AG09319 (cell line): ENCODE measurements at regions not wholly inside any gene's neighbourhood (a gene's known extent, or its start where the extent isn't known, plus 50 kb on each side); places are given as distances from the start of the nearest gene placed in this dataset.

ENCODE experiments used
- DNase-seq: peaks from one replicate; pipeline ENCODE4 v3.0.0-alpha.2; 2010; ENCODE audit warnings: low read depth; ENCODE audit errors: extremely low read depth
- TF ChIP-seq, protein P1 (sequence below): IDR thresholded peaks from 2 replicates; pipeline ENCODE4 v1.5.1; 2011; ENCODE audit warnings: low read depth, mild to moderate bottlenecking, inconsistent platforms, low read length, moderate library complexity

DNA sequence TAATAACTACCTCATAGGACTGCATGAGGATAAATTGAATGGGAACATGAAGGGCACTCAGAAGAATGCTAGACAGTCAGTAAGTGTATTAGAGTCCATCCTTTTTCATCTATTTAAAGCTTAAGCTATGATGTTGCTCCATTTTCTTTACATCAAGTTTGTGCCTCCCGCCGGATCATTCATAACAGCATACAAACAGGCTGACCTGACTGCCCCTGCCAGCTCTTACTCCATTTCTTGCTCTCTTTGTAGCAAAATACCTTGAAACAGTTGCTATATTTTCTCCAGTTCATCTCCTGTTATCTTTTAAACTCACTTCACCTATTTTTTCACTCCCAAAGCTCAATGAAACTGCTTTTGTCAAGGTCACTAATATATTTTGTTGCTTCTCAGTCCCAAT is 315.6 kb upstream of the ALCAM start:
- TF ChIP-seq, protein P1, sequence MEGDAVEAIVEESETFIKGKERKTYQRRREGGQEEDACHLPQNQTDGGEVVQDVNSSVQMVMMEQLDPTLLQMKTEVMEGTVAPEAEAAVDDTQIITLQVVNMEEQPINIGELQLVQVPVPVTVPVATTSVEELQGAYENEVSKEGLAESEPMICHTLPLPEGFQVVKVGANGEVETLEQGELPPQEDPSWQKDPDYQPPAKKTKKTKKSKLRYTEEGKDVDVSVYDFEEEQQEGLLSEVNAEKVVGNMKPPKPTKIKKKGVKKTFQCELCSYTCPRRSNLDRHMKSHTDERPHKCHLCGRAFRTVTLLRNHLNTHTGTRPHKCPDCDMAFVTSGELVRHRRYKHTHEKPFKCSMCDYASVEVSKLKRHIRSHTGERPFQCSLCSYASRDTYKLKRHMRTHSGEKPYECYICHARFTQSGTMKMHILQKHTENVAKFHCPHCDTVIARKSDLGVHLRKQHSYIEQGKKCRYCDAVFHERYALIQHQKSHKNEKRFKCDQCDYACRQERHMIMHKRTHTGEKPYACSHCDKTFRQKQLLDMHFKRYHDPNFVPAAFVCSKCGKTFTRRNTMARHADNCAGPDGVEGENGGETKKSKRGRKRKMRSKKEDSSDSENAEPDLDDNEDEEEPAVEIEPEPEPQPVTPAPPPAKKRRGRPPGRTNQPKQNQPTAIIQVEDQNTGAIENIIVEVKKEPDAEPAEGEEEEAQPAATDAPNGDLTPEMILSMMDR = no peak

DNA sequence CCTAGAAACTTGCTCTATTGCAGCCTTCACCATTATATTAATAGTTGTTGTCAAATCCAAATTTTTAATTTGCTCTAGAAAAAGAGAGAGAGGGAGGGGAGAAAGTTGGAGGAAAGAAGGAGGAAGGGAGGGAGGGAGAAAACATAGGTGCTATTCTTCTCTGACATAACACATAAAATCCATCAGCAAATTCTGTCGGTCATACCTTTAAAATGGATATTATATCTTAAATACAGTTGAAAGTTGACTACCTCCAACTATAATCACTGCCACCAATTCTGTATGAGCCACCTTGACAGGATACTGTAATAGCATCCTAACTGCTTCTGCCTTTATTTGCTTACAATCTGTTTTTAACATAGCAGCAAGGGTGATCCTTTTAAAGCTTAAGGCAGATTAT is 314.7 kb upstream of the ALCAM start:
- no peak for DNase-seq

More for the DNA sequence above, 315.6 kb upstream of the ALCAM start:
- no peak for DNase-seq

DNA sequence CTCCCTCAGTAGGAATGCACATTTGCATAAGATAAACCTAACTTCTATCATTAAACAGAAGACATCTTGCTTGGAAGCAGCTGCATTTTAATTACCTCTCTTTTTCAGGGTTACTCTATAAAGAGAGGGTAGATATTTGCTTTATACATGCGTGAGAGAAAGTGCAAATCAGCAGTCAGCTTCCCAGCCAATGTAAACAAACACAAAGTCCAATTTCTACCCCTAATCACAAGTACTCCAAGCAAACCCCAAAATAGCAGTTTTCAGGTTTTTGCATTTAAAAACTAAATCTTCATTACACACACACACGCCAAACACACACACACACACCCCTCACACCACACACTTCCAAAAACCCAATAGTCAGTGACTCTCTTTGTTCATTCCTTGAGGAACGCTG is 303.9 kb upstream of the ALCAM start:
- TF ChIP-seq, protein P1 = no peak
- no peak for DNase-seq

More for the DNA sequence above, 314.7 kb upstream of the ALCAM start:
- TF ChIP-seq, protein P1 = no peak

DNA sequence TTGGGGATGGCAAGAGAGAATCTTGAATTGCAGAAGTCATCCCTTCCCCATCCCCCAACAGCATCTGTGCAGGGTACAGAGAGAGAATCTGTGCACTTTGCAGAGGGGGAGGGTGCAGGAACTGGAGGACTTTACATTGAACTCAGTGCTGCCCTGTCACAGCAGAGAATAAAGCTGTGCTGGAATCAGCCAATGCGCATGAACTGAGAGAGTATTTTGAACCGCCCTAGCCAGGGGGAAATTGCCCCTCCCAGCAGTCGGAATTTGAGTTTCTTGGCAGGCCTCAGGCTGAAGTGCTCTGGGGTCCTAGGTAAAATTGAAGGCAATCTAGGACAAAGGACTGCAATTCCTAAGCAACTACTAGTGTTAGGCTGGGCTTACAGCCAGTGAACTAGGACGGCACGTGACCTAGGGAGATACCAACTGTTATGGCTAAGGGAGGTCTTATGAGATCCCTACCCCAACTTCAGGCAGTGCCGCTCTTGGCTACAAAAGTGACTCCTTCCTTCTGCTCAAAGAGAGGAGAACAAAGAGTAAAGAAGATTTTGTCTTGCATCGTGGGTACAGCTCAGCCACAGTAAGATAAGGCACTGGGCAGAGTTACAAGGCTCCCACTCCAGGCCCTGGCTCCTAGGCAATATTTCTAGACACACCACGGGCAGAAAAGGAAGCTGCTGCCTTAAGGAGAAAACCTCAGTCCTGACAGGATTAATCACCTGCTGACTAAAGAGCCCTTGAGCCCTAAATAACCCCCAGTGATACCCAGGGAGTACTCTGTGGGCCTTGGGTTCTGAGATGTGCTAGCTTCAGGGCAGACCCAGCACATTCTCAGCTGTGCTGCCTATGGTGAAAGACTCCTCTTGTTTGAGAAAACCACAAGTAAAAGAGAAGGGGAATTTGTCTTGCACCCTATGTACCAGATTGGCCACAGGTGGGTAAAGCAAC is 300.5 kb upstream of the ALCAM start:
- no peak for DNase-seq
- TF ChIP-seq, protein P1 = no peak

DNA sequence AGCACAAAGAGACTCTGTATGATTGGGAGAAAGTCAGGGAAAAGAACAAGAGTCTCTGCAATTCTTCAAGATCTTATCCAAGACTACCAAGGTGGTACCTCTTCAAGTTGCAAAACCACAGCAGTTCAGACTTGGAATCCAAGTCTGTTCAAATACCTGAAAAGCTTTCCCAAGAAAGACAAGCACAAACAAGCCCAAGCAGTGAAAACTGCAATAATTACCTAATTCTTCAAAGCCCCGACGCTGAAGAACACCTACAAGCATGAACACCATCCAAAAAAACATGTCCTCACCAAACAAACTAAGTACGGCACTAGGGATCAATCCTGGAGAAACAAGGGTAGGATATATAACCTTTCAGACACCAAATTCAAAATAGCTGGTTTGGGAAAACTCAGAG is 299.3 kb upstream of the ALCAM start:
- TF ChIP-seq, protein P1 = no peak
- no peak for DNase-seq

DNA sequence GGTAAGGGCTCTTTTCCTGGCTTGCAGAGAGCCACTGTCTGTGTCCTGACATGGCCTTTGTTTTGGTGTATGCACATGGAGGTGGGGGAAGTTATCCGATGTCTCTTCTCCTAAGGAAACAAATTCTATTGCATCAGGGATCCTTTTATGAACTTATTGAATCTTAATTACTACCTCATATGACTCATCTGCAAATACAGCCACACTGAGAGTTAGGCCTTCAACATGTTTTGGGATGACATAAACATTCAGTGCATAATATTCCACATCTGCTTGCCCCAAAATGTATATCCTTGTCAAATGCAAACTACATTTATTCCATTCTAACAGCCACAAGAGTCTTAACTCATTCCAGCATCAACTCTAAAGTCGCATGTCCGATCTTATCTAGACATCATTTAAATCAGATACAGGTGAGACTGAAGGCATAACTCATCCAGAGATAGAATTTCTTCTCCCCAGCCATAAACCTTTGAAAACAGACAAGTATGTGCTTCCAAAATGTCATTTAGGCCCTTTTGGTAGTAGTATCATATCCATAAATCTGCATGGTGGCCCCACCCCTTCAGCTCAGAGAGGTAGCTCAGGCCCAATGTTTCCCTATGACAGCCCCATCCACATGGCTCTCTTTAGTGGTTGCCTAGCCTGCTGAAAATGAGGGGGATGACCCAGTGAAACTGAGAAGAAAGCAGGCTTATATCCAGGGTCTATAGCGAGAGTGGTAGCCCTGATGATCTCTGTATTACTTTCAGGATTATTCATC is 289.5 kb upstream of the ALCAM start:
- no peak for DNase-seq
- TF ChIP-seq, protein P1 = no peak

DNA sequence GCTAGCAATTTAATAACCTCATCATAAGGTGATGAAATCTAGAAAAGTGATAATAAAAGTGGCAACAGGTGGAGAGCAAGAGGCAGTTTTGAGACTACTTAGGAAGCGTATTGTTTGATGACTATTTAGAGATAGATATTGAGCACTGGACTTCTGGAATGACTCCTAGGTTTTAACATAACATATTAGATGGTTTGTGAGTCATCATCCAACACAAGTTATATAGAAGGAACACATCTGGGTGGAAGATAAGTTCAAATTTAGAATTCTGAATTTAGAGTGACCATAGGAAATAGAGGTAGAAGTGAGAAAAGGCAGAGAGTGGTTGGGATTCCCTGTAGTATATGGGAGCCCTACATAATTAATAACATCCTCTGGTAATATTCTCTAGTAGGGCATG is 282.8 kb upstream of the ALCAM start:
- DNase-seq = no peak
- TF ChIP-seq, protein P1 = no peak
